Tibial artery (tissue), 4 donors: ENCODE measurements at regions not wholly inside any gene's neighbourhood (a gene's known extent, or its start where the extent isn't known, plus 50 kb on each side); places are given as distances from the start of the nearest gene placed in this dataset.

Experiments used
- DNase-seq, 2 donors: peaks; one replicate each; pipeline ENCODE4 v3.0.0-alpha.2; 2019
- H3K27ac ChIP-seq, 2 donors: fragments of 200-600 bp; sonication (generic) in 1 of 2; 1 replicate in 1 of 2; 2 replicates in 1 of 2; pipeline ENCODE4 v1.5.1; 2018 to 2019; ENCODE audit warnings: mild to moderate bottlenecking in 1 of 2
- H3K27me3 ChIP-seq, 2 donors: fragments of 200-600 bp; sonication (generic) in 1 of 2; one replicate each; pipeline versions ENCODE4 v1.5.1 to v1.6.0; 2016 to 2019
- H3K36me3 ChIP-seq, 3 donors: fragments of 200-600 bp; sonication (generic) in 2 of 3; one replicate each; pipeline ENCODE4 v1.5.1; 2016 to 2019; ENCODE audit warnings: mild to moderate bottlenecking in 2 of 3
- H3K4me1 ChIP-seq, 4 donors: fragments of 200-600 bp; sonication (generic) in 2 of 4; 1 replicate in 3 of 4; 2 replicates in 1 of 4; pipeline ENCODE4 v1.5.1; 2016 to 2019
- H3K4me3 ChIP-seq, 2 donors: fragments of 200-600 bp; sonication (generic) in 1 of 2; 1 replicate in 1 of 2; 2 replicates in 1 of 2; pipeline ENCODE4 v1.5.1; 2018 to 2019; ENCODE audit warnings: mild to moderate bottlenecking in 2 of 2
- H3K9me3 ChIP-seq, 3 donors: fragments of 200-600 bp; sonication (generic) in 1 of 3; one replicate each; pipeline ENCODE4 v1.5.1; 2016 to 2019
- CTCF ChIP-seq, 2 experiments: fragments of 200-600 bp in 1 of 2; fragments of 450-650 bp in 1 of 2; IDR thresholded peaks; one replicate each; pipeline ENCODE4 v1.5.1; 2017 to 2019; ENCODE audit warnings: antibody characterized with exemption in 2 of 2, mild to moderate bottlenecking in 1 of 2, moderate library complexity in 1 of 2
- intact Hi-C: fragments of 100-400 bp; cut with DNase I; formaldehyde crosslinking; loops from one replicate; pipeline ENCODE4 v1.15.0; 2023; ENCODE audit warnings: low total_unique reads

GRCh38 chrX:20789103-20789502 is 522.4 kb upstream of the RPS6KA3 start:
- Histone ChIP-seq H3K27me3 (no peaks in the 10 kb centered on the region), H3K4me1 (no peaks in the 10 kb centered on the region), H3K9me3 (no peaks in the 10 kb centered on the region), H3K4me3 (no peak overlapping the region), H3K36me3 (no peaks in the 10 kb centered on the region), H3K27ac (no peak overlapping the region)
- no peak for TF ChIP-seq CTCF (IDR thresholded peaks at IDR 0.05)
- no peak for DNase-seq
- intact Hi-C loops: no loop called here

- no peak for DNase-seq
- Histone ChIP-seq H3K27ac (no peak overlapping the region), H3K4me3 (no peak overlapping the region), H3K36me3 (no peaks in the 10 kb centered on the region), H3K9me3 (peaks cover 0 to 12% (median 9%) of the 10 kb centered on the region in 3 donors), H3K27me3 (no peaks in the 10 kb centered on the region), H3K4me1 (no peaks in the 10 kb centered on the region)
- intact Hi-C loops: no loop called here
- TF ChIP-seq CTCF (IDR thresholded peaks at IDR 0.05): no peak
These were observed 500.6 kb upstream of the RPS6KA3 start for GRCh38 chrX:20767346-20767745.

GRCh38 chrX:20756585-20756984 is 489.9 kb upstream of the RPS6KA3 start:
- Histone ChIP-seq H3K4me1 (no peaks in the 10 kb centered on the region), H3K27me3 (no peaks in the 10 kb centered on the region), H3K27ac (no peak overlapping the region), H3K4me3 (no peak overlapping the region), H3K36me3 (no peaks in the 10 kb centered on the region), H3K9me3 (no peaks in the 10 kb centered on the region)
- intact Hi-C loops: no loop called here
- TF ChIP-seq CTCF (IDR thresholded peaks at IDR 0.05): no peak
- no peak for DNase-seq

GRCh38 chrX:20753076-20753475 is 486.4 kb upstream of the RPS6KA3 start:
- TF ChIP-seq CTCF (IDR thresholded peaks at IDR 0.05): no peak
- no peak overlapping the region for H3K27ac ChIP-seq
- H3K36me3 ChIP-seq: no peaks in the 10 kb centered on the region
- DNase-seq: no peak
- intact Hi-C loops: no loop called here
- H3K4me3 ChIP-seq: no peak overlapping the region
- no peaks in the 10 kb centered on the region for H3K4me1 ChIP-seq
- H3K9me3 ChIP-seq: no peaks in the 10 kb centered on the region
- H3K27me3 ChIP-seq: no peaks in the 10 kb centered on the region

- intact Hi-C loops: no loop called here
- H3K4me1 ChIP-seq: no peaks in the 10 kb centered on the region
- TF ChIP-seq CTCF (IDR thresholded peaks at IDR 0.05): no peak
- no peak overlapping the region for H3K4me3 ChIP-seq
- no peaks in the 10 kb centered on the region for H3K27me3 ChIP-seq
- no peak overlapping the region for H3K27ac ChIP-seq
- no peaks in the 10 kb centered on the region for H3K36me3 ChIP-seq
- no peak for DNase-seq
- no peaks in the 10 kb centered on the region for H3K9me3 ChIP-seq
These were observed 480.0 kb upstream of the RPS6KA3 start for GRCh38 chrX:20746690-20747089.

GRCh38 chrX:20743046-20743445 is 476.3 kb upstream of the RPS6KA3 start:
- no peak overlapping the region for H3K4me3 ChIP-seq
- TF ChIP-seq CTCF (IDR thresholded peaks at IDR 0.05): no peak
- H3K4me1 ChIP-seq: no peaks in the 10 kb centered on the region
- no peak overlapping the region for H3K27ac ChIP-seq
- intact Hi-C loops: no loop called here
- no peaks in the 10 kb centered on the region for H3K27me3 ChIP-seq
- no peaks in the 10 kb centered on the region for H3K9me3 ChIP-seq
- DNase-seq: no peak
- H3K36me3 ChIP-seq: no peaks in the 10 kb centered on the region
